ENCODE measurements at regions not wholly inside any gene's neighbourhood (a gene's known extent, or its start where the extent isn't known, plus 50 kb on each side); places are given as distances from the start of the nearest gene placed in this dataset.
A peak's percentile ranks its signal among the peaks of the same experiment; 100 is the strongest.
"Not testable (repeated sequence)": the region's sequence is repeated elsewhere in the genome, so short reads cannot be mapped to it uniquely, and the experiment has no call there.

GRCh38 chr2:65622951-65623535 lies 190.6 kb upstream of the SPRED2 start:
- DNase-seq, result no peak

DNA sequence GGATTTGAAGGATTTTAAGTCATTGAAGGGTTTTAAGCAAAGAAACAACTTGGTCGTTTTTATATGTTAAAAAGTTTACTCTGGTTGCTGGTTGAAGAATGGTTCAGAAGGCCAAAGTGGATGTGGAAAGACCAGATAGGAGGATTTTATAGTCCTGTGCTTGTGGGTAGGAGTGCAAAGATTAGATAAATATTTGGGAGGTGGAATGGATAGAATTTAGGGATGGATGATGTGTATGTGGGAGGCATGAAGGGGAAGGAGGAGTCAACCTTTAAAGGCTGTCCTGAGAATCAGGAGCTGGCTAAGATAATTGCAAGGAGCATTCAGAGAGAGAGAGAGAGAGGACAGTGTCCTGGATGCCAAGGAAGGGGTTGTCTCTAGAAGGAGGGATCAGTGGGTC lies 190.1 kb upstream of the SPRED2 start:
- DNase-seq, result no peak

- no peak for DNase-seq
Observed at GRCh38 chr2:65620524-65620923, 188.1 kb upstream of the SPRED2 start.

- DNase-seq, result no peak
Observed at GRCh38 chr2:65620026-65620425, 187.6 kb upstream of the SPRED2 start.

DNA sequence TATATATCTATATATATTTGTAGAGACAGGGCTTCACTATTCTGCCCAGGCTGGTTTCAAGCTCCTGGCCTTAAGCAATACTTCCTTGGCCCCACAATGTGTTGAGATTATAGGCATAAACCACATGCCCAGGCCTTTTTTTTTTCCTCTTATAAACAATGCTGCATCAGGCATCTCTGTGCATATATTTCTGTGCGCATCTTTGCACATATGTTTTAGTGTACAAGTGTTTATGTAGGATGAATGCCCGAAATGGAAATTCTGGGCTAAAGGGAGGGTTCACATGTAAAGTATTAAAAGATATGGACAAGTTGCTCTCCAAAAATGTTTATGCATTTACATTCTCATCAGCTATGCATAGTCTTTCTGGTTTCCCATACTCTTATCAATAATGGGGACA lies 183.2 kb upstream of the SPRED2 start:
- DNase-seq, result no peak

DNA sequence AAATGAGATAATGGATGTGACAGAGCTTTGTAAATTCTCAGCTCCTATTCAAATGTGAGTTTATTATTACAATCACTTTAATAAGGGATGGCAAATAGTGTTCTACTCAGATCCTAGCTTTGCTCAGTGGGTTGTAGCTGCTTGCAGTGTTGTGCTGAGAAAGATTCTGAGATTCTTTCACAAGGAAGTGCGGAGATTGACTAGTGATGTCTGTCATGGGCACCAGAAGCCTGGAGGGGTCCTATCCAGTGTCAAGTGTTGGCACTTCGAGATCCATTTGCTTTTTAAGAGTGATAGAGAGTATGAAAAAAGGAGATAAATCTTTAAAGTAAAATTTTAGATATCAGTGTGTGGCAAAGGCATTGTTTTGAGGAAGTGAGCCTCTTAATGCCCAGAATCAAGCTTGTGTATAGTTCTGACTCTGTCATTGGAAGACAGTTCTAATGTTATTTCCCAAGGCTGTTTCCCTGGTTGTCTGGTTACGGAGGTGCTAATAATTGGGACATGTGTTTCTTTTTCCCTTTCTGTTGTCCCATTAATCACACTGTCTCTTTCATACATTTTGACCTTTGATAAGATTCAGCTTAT lies 181.7 kb upstream of the SPRED2 start:
- no peak for DNase-seq

GRCh38 chr2:65611488-65611887 lies 179.1 kb upstream of the SPRED2 start:
- DNase-seq, result no peak

DNA sequence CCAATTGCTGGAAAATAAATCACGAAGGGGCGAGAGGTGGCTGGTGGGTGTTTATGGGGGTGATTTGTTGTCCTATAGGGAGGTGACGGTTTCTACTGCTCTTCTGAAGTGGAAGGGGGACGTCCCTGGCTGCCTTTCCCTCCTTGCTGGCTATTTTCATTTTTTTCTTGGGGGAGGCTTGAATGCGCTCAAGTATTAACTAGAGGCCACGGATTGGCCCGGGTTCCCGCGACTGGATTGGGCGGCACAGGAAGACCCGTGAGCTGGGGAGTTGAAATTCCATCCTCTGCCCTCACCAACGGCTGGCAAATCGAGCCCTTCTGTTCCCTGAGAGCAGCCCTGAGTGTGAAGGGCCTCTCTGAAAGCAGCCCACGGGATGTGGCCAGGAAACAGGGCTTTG lies 176.5 kb upstream of the SPRED2 start:
- no peak for DNase-seq

DNA sequence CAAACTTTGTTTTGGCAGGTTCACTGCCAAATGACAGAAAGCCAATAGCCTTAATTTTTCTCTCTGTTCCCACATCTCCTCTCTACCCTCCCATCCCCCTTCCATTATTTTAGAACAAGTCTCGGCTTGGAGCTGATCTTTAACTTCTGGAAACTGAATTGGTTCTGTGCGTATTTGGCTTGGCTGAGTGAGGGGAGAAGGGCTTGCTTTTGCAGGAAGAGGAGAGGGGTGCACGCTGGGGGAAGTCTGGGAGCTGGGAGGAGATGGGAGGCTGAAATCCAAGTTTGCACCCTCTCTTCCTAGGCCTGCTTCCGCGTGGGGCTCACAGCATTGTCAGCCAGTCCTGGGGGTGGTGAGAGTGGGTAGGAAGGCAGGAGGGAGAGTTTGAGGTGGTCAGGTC lies 176.1 kb upstream of the SPRED2 start:
- DNase-seq, result peak in 1 of 2 experiments; percentile 10

DNA sequence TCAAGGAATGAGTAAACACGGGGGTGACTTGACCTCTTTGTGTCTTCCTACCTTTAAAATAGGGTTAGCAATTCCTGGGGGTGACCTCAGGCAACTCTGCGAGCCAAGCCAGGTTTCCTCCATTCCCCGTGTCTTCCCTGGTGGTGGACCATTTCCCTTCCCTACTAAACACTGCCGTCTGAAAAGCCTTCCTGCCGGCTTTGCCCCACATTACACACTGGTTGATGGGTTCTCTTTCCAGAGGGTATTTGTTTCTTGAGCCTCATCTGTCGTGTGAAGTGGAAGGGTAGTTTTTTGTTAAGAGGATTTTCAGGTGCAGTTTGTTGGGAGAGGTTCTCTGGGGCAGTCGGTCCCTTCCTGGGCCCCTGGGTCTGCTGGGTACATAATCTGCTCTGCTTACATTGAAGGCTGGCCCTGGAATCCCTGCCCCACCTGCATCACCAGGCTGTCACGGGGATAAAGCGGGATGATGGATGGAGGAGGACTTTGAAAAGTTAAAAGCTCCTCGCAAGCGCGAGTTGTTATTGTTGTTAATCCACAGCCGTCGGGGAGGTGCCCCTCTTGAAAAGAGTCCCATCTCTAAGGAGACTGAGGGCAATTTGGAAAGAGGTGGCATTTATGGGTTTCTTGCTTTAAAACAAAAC lies 175.4 kb upstream of the SPRED2 start:
- DNase-seq, result no peak

- no peak for DNase-seq
Observed at GRCh38 chr2:65605743-65606058, 173.3 kb upstream of the SPRED2 start.

- no peak for DNase-seq
Observed at GRCh38 chr2:65605058-65605742, 172.8 kb upstream of the SPRED2 start.

DNA sequence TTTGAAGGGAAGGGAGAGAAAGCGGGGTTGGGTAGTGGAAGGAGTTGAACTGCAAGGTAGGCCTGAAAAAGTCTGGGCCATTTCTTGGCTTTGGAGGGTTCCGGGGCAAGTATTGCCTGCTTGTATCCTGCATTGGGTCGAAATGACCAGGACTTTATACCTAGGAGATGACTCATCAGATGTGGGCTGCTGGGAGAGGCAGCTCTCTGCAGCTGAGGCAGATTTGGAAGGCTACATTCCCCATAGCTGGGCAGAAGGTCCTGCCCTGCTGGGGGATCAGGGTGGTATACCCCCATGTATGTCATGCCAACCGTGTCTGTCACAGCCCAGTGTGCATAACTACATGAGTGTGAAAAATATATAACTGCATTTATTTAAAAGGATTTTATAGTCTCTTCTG lies 171.8 kb upstream of the SPRED2 start:
- DNase-seq, result no peak

- peak; percentile 52 to 80 for DNase-seq
Observed at GRCh38 chr2:65602603-65603235, 170.3 kb upstream of the SPRED2 start.

- not testable (repeated sequence) for DNase-seq
Observed at GRCh38 chr2:65600871-65601270, 168.5 kb upstream of the SPRED2 start.

DNA sequence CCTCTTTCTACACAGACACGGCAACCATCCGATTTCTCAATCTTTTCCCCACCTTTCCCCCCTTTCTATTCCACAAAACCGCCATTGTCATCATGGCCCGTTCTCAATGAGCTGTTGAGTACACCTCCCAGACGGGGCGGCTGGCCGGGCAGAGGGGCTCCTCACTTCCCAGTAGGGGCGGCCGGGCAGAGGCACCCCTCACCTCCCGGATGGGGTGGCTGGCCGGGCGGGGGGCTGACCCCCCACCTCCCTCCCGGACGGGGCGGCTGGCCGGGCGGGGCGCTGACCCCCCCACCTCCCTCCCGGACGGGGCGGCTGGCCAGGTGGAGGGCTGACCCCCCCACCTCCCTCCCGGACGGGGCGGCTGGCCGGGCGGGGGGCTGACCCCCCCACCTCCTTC lies 168.0 kb upstream of the SPRED2 start:
- DNase-seq, result not testable (repeated sequence)

DNA sequence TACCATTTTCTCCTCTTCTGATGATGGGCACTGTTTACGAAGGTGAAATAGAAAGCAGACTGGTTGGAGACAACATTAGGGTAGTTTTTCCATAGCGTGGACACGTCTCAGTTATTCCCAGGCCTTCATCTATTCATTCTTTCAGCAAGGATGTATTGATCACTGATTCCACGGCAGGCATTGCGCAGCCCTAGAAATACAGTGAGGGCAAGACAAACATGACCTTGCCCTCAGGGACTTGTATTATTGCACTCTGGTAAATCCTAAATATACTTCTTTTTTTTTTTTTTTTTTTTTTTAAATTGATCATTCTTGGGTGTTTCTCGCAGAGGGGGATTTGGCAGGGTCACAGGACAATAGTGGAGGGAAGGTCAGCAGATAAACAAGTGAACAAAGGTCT lies 167.3 kb upstream of the SPRED2 start:
- DNase-seq, result no peak

DNA sequence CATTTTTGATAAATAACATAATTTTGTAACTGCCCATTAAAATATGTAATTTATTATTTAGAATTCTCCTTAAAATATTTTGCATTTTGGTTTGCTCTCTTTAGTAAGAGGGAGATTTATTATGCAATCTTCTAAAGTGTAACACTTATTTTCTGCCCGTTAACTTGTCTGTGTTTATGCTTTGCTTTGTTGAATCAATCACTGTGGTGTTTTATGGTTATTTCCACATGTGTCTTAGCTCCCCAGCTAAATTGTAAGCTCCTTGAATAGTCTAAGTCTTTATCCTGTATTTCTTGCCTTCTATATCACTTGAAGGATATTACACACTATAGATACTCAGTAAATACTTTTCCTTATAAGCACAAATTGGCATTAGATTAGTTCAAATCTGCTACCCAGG lies 166.6 kb upstream of the SPRED2 start:
- no peak for DNase-seq

DNA sequence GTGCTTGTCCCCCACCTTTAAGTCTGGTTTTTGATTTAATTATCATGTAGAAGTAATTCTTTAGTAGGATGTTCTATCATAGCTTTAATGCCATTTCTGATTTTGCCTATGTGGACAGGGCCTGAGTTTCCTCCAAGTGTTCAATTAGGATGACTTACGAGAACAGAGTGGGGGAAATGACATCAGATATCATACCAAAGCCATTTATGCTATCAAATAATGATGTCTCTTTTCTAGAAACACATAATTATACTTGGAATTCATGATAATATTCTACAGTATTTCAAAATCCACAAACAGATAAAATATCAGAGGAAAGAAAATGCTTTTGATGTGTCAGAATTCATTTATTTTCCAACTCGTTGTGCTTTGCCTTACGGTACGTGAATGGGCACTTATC lies 165.9 kb upstream of the SPRED2 start:
- DNase-seq, result no peak

- no peak for DNase-seq
Observed at GRCh38 chr2:65595630-65596029, 163.2 kb upstream of the SPRED2 start.

GRCh38 chr2:65594150-65594549 lies 161.8 kb upstream of the SPRED2 start:
- no peak for DNase-seq

GRCh38 chr2:65589667-65590066 lies 157.3 kb upstream of the SPRED2 start:
- no peak for DNase-seq

DNA sequence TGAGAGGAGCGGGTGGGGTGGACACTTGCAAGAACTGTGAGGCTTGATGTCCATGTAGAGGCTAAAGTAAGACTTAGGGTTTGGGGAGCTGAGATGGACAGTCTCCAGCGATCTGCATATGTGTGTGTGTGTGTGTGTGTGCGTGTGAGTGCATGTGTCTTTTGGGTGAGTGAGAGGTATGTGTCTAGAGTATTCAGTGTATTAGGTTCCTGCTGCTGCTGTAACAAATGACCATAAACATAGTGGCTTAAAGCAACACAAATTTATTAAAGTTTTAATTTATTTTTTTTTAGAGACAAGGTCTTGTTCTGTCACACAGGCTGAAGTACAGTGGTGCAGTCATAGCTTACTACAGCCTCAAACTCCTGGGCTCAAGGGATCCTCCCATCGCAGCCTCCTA lies 155.4 kb upstream of the SPRED2 start:
- no peak for DNase-seq

GRCh38 chr2:65586516-65586915 lies 154.1 kb upstream of the SPRED2 start:
- no peak for DNase-seq
